HUES6 (cell line): ENCODE measurements at regions not wholly inside any gene's neighbourhood (a gene's known extent, or its start where the extent isn't known, plus 50 kb on each side); places are given as distances from the start of the nearest gene placed in this dataset.

ENCODE experiments used
- H3K27ac ChIP-seq: 2 replicates; pipeline ENCODE4 v1.7.0; 2013; ENCODE audit warnings: low read depth, mild to moderate bottlenecking, low read length, inconsistent platforms
- H3K27me3 ChIP-seq: 2 replicates; pipeline ENCODE4 v1.6.1; 2013; ENCODE audit warnings: low read length; ENCODE audit not compliant: control insufficient read depth, insufficient read depth
- H3K36me3 ChIP-seq: 2 replicates; pipeline ENCODE4 v1.6.1; 2013; ENCODE audit warnings: low read length; ENCODE audit not compliant: control insufficient read depth, insufficient read depth
- H3K4me1 ChIP-seq: 2 replicates; pipeline ENCODE4 v1.6.1; 2013; ENCODE audit warnings: low read length; ENCODE audit not compliant: control insufficient read depth, insufficient read depth
- H3K4me3 ChIP-seq: 2 replicates; pipeline ENCODE4 v1.5.1; 2013; ENCODE audit warnings: low read depth, low read length
- H3K9ac ChIP-seq: one replicate; pipeline ENCODE4 v1.6.1; 2013; ENCODE audit warnings: mild to moderate bottlenecking, low read length
- H3K9me3 ChIP-seq: 2 replicates; pipeline ENCODE4 v1.6.1; 2013; ENCODE audit warnings: low read depth, low read length; ENCODE audit not compliant: control insufficient read depth, insufficient read depth

DNA sequence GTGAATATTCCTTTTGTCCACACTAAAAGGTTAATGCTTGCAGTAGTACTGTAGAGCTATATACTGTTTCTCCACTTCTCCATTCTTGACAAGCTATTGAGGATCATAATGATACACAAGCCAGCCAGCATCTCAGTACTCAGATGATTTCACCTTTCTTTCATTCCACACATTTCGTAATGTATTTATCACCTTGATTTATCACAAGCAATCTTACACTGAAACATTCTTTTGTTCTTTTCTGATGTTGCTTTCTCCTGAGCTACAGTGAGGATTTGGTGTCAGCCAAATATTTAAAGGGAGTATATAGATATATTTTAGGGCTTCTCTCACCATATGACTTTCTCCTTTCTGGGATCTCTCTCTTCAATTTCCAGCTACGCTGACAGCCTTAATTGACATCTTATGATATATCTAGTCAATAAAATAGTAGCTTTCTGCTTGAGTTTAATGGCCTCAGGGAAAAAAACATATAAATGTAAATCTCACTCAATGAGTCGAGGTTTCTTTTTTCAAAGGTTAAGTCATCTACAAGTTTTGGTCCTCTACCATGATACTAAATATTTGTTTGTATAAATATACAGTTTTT is 1327.0 kb downstream of the NSUN3 start:
- no peaks in the 10 kb centered on the region for H3K27me3 ChIP-seq
- H3K4me1 ChIP-seq, result no peaks in the 10 kb centered on the region
- H3K27ac ChIP-seq, result no peak overlapping the region
- H3K9me3 ChIP-seq, result no peaks in the 10 kb centered on the region
- H3K36me3 ChIP-seq, result no peaks in the 10 kb centered on the region
- no peak overlapping the region for H3K4me3 ChIP-seq
- H3K9ac ChIP-seq, result no peak overlapping the region

DNA sequence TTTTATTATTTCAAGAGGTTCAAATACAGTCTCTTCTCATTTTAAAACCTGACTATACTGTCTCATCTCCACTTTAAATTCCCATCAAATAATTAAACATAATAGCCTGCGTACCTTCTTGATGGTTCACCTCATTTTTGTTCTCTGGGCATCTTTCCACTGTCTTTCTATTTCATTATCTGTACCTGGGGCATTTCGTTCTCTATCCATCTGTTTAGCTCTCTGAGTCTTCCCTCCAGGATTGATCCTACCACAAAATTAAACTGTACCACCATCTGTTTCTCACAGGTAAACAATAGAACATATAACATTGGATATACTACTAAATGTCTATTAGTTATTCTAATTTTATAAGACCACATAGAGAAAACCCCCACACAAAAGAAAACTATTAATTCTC is 1331.4 kb downstream of the NSUN3 start:
- H3K4me1 ChIP-seq, result no peaks in the 10 kb centered on the region

DNA sequence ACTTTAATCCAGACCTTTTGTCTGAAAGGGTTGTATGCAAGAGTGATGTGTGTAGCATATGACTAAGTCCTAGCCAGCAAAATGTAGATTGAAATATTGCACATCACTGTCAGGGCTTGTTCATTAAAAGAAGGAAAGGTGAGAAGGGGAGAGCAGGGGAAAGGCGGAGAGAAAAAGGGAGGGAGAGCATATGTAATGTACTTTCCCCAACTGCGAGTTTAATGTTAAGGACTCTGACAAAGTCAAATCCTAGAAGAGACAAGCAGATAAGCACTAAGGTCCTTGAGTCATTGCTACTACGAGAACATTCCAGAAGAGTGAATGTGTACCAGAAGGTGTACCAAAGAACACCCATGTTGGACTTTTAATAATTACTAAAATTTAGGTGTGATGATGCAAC is 1336.7 kb downstream of the NSUN3 start:
- Histone ChIP-seq H3K9me3 (no peaks in the 10 kb centered on the region), H3K27ac (no peak overlapping the region)

More for the DNA sequence above, 1331.4 kb downstream of the NSUN3 start:
- Histone ChIP-seq H3K9me3 (no peaks in the 10 kb centered on the region), H3K4me3 (no peak overlapping the region), H3K9ac (no peak overlapping the region), H3K36me3 (no peaks in the 10 kb centered on the region), H3K27ac (no peak overlapping the region), H3K27me3 (no peaks in the 10 kb centered on the region)

DNA sequence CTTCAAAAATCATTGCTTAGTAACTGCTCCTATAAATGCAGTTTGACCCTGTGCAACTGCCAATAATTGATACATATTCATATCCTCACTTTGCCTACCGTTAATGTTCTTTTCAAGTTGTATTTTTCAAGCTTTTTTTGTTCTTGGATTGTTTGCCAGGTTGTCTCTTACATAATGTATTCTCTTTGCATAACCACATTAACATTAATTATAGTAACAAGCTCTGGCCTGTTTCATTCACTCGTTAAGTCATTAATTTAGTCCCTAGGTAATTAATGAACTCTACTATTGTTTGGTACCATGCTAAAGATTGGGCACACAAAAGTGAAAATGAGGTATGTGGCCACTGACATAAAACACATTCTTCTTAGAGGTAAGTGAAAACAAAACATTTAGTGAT is 1338.8 kb downstream of the NSUN3 start:
- Histone ChIP-seq H3K4me1 (no peaks in the 10 kb centered on the region), H3K36me3 (no peaks in the 10 kb centered on the region), H3K4me3 (no peak overlapping the region), H3K27ac (no peak overlapping the region), H3K9me3 (no peaks in the 10 kb centered on the region), H3K27me3 (no peaks in the 10 kb centered on the region), H3K9ac (no peak overlapping the region)

More for the DNA sequence above, 1336.7 kb downstream of the NSUN3 start:
- Histone ChIP-seq H3K9ac (no peak overlapping the region), H3K36me3 (no peaks in the 10 kb centered on the region), H3K4me1 (no peaks in the 10 kb centered on the region), H3K4me3 (no peak overlapping the region), H3K27me3 (no peaks in the 10 kb centered on the region)

DNA sequence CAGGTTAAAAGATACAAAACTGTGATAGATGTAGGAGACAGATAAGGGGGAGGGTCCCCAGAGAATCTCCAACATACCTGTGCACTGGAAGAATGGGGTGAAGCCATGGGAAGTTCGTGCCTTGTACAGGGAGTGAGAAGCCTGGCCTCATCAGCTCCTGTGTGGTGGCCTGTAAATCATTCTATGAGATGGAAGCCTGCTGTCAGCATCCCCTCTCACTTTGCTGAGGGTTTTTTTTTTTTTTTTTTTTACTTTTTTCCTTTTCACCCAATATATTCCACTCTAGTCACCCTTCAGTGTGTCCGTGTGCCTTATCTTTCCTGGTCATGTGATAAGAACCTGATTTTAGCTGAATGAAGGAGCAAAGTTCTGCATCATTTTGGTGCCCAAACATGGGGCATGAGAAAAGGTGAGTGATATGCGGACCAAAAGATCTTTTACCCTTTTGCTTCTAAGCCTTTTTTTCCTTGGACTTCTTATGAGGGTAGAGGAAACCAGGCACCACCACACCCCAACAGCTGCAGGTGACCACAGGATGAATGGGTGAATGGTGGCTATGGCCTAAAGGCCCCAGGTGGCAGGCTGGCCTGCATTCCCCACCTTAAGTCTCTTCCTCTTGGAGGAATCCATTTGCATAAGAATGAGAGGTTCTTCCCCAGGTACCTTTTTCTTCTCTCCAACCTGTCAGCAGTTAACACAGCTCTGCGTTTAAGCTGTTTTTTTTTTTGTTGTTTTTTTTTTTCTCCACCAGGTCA is 1345.0 kb downstream of the NSUN3 start:
- no peak overlapping the region for H3K4me3 ChIP-seq
- no peak overlapping the region for H3K9ac ChIP-seq
- peaks cover 15% of the 10 kb centered on the region for H3K9me3 ChIP-seq
- peak overlapping the region; percentile 57; the same call in 1 of the 2 replicates for H3K27ac ChIP-seq
- no peaks in the 10 kb centered on the region for H3K36me3 ChIP-seq
- no peaks in the 10 kb centered on the region for H3K27me3 ChIP-seq
- H3K4me1 ChIP-seq, result peaks cover 17% of the 10 kb centered on the region

DNA sequence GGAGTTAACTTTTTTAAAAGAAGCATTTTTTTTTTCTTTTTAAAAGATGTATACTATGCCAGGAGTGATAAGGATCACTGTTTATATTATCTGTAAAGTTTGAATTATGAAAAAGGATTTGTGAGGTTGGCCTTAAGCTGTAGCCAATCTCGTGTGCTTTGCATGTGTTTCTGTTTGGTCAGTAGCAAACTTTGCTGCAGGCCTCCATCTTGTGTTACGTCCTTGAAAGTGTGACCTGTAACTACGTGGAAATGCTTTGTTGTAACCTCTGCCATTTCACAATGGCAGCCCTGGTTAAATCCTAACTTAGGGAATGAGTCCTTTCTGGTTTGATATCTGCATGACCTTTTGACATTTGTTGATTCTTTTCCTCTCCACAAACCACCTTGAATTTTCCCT is 1345.6 kb downstream of the NSUN3 start:
- H3K27ac ChIP-seq, result peak overlapping the region; percentile 83
- peaks cover 17% of the 10 kb centered on the region for H3K4me1 ChIP-seq
- no peaks in the 10 kb centered on the region for H3K27me3 ChIP-seq
- peaks cover 15% of the 10 kb centered on the region for H3K9me3 ChIP-seq
- no peaks in the 10 kb centered on the region for H3K36me3 ChIP-seq
- no peak overlapping the region for H3K9ac ChIP-seq
- no peak overlapping the region for H3K4me3 ChIP-seq

DNA sequence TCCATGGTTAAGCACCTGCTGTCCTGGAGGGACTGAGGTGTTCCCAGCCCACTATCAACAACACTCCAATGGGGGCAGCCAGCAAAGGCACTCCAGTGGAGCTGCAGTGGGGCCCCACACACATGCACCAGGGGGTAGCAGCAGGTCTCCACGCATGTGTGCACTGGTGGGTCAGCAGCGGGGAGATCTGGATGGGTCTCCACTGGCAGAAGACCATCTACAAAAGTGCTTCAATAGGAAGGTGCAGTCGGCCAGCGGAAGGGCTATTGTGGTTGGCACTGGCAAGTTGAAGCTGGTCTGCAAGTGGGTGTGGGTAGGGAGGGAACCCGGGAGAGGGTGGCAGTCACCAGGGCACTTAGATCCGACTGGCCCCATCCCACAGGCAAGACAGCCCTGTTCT is 1355.4 kb downstream of the NSUN3 start:
- peaks cover 9% of the 10 kb centered on the region; the same call in 1 of the 2 replicates for H3K9me3 ChIP-seq
- H3K36me3 ChIP-seq, result no peaks in the 10 kb centered on the region
- no peaks in the 10 kb centered on the region for H3K27me3 ChIP-seq
- H3K4me1 ChIP-seq, result no peaks in the 10 kb centered on the region
- H3K27ac ChIP-seq, result no peak overlapping the region
- no peak overlapping the region for H3K4me3 ChIP-seq
- no peak overlapping the region for H3K9ac ChIP-seq

DNA sequence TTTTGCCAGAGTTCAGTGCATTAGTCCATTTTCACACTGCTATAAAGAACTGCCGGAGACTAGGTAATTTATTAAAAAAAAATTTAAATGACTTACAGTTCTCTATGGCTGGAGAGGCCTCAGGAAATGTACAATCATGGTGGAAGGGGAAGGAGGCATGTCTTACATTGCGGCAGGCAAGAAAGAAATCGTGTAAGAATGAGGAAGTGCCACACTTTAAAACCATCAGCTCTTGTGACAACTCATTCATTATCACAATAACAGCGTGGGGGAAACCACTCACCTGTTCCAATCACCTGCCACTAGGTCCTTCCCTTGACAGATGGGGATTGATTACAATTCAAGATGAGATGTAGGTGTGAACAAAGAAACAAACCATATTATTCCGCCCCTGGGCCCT is 1361.4 kb downstream of the NSUN3 start:
- Histone ChIP-seq H3K27me3 (no peaks in the 10 kb centered on the region), H3K4me1 (no peaks in the 10 kb centered on the region), H3K27ac (no peak overlapping the region), H3K9me3 (no peaks in the 10 kb centered on the region), H3K36me3 (no peaks in the 10 kb centered on the region), H3K4me3 (no peak overlapping the region), H3K9ac (no peak overlapping the region)

DNA sequence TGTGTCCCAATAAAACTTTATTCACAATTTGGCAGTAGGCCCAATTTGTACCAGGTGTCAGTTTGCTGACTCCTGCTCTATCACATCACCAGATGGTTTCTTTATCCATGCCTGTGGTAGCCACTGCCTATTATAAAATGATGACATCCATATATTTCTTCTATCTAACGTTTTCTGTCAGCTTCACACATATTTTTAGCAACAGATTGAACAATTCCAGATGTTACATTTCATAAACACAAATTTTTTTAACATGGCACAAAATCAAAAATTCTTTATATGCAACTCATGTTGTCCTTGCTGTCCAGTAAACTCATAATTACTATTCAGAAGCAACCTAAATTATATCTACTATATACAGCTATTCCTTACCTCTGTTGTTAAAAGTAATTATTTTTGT is 1371.6 kb downstream of the NSUN3 start:
- Histone ChIP-seq H3K9ac (no peak overlapping the region), H3K4me1 (no peaks in the 10 kb centered on the region; the same call in 1 of the 2 replicates), H3K4me3 (no peak overlapping the region), H3K27ac (no peak overlapping the region), H3K27me3 (no peaks in the 10 kb centered on the region), H3K36me3 (no peaks in the 10 kb centered on the region), H3K9me3 (no peaks in the 10 kb centered on the region)

DNA sequence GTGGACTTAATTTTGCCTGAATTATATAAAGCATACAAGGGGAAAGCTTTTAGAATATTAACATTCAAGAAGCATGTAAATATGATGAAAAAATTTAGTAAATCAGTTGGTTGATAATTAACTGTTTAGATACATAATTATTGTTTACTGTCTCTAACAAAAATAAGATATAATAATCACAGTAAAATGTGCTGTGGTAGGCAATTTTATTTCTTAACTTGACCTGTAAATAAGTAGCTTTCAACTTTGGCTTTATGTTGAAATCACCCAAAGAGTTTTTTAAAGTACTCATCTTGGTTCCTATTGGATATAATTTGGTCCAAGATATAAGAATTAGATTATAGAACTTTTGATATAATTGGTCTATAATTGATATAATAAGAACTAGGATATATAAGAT is 1374.5 kb downstream of the NSUN3 start:
- H3K36me3 ChIP-seq, result no peaks in the 10 kb centered on the region
- no peak overlapping the region for H3K27ac ChIP-seq
- no peak overlapping the region for H3K4me3 ChIP-seq
- H3K27me3 ChIP-seq, result no peaks in the 10 kb centered on the region
- H3K4me1 ChIP-seq, result no peaks in the 10 kb centered on the region; the same call in 1 of the 2 replicates
- no peaks in the 10 kb centered on the region for H3K9me3 ChIP-seq
- H3K9ac ChIP-seq, result no peak overlapping the region

DNA sequence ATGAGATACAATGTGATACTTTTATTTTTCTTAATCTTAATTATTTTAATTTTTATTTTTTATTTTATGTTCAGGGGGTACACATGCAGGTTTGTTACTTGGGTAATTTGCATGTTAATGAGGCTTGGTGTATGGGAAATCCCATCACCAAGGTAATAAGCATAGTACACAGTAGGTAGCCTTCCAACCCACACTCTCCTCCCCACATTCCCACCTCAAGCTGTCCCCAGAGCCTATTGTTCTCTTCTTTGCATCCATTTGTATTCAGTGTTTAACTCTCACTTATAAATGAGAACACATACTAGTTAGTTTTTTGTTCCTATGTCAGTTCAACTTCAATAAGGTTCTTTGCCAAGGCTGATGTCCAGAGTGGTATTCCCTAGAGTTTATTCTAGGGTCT is 1375.4 kb downstream of the NSUN3 start:
- Histone ChIP-seq H3K4me1 (no peaks in the 10 kb centered on the region; the same call in 1 of the 2 replicates), H3K9me3 (no peaks in the 10 kb centered on the region), H3K36me3 (no peaks in the 10 kb centered on the region), H3K27me3 (no peaks in the 10 kb centered on the region), H3K4me3 (no peak overlapping the region), H3K9ac (no peak overlapping the region), H3K27ac (no peak overlapping the region)
